Left ventricle myocardium inferior (tissue), 1 donor: ENCODE measurements at regions not wholly inside any gene's neighbourhood (a gene's known extent, or its start where the extent isn't known, plus 50 kb on each side); places are given as distances from the start of the nearest gene placed in this dataset.

Source experiments
- DNase-seq: peaks from one replicate; pipeline ENCODE4 v3.0.0-alpha.2; 2020
- H3K27ac ChIP-seq: fragments of 200-600 bp; replicated peaks from 2 replicates; pipeline ENCODE4 v1.8.0; 2021
- H3K27me3 ChIP-seq: fragments of 200-600 bp; 2 replicates; pipeline ENCODE4 v1.8.0; 2021; ENCODE audit warnings: low read depth
- H3K36me3 ChIP-seq: fragments of 200-600 bp; 2 replicates; pipeline ENCODE4 v1.8.0; 2021
- H3K4me1 ChIP-seq: fragments of 200-600 bp; 2 replicates; pipeline ENCODE4 v1.8.0; 2021
- H3K4me3 ChIP-seq: fragments of 200-600 bp; 2 replicates; pipeline ENCODE4 v1.8.0; 2021; ENCODE audit warnings: mild to moderate bottlenecking, moderate library complexity
- H3K9me3 ChIP-seq: fragments of 200-600 bp; replicated peaks from 2 replicates; pipeline ENCODE4 v1.8.0; 2021
- CTCF ChIP-seq: fragments of 200-600 bp; IDR thresholded peaks from 2 replicates; pipeline ENCODE4 v1.8.0; 2021; ENCODE audit warnings: antibody characterized with exemption, mild to moderate bottlenecking, borderline replicate concordance
- intact Hi-C: fragments of 100-400 bp; cut with micrococcal nuclease; formaldehyde crosslinking; loops from one replicate; pipeline ENCODE4 v1.11.0; 2022
- donor health status: DM: no; HTN: yes; CAD: no; lungs with severe emphysema.

GRCh38 chr5:173699966-173700365, 83.5 kb upstream of the BOD1 start:
- TF ChIP-seq CTCF = no peak
- H3K4me3 ChIP-seq = no peak overlapping the region
- DNase-seq = no peak
- no peaks in the 10 kb centered on the region for H3K27me3 ChIP-seq
- no peaks in the 10 kb centered on the region for H3K9me3 ChIP-seq
- no peaks in the 10 kb centered on the region for H3K4me1 ChIP-seq
- intact Hi-C loops = no loop called here
- no peaks in the 10 kb centered on the region for H3K36me3 ChIP-seq
- no peak overlapping the region for H3K27ac ChIP-seq

GRCh38 chr5:173703466-173703865, 87.0 kb upstream of the BOD1 start:
- intact Hi-C loops = no loop called here
- Histone ChIP-seq H3K27ac (no peak overlapping the region), H3K36me3 (no peaks in the 10 kb centered on the region), H3K4me1 (peaks cover 31% of the 10 kb centered on the region), H3K4me3 (no peak overlapping the region), H3K27me3 (no peaks in the 10 kb centered on the region), H3K9me3 (no peaks in the 10 kb centered on the region)
- DNase-seq = no peak
- no peak for TF ChIP-seq CTCF

- no peak overlapping the region for H3K4me3 ChIP-seq
- no peaks in the 10 kb centered on the region for H3K9me3 ChIP-seq
- H3K27me3 ChIP-seq = no peaks in the 10 kb centered on the region
- no peaks in the 10 kb centered on the region for H3K36me3 ChIP-seq
- DNase-seq = no peak
- TF ChIP-seq CTCF = no peak
- intact Hi-C loops = no loop called here
- H3K4me1 ChIP-seq = peaks cover 31% of the 10 kb centered on the region
- H3K27ac ChIP-seq = no peak overlapping the region
Measured at GRCh38 chr5:173704615-173705511, 88.4 kb upstream of the BOD1 start.

- Histone ChIP-seq H3K4me1 (peaks cover 31% of the 10 kb centered on the region), H3K27ac (no peak overlapping the region), H3K36me3 (no peaks in the 10 kb centered on the region), H3K4me3 (no peak overlapping the region), H3K27me3 (no peaks in the 10 kb centered on the region), H3K9me3 (no peaks in the 10 kb centered on the region)
- no peak for TF ChIP-seq CTCF
- intact Hi-C loops = no loop called here
- DNase-seq = no peak
Measured at GRCh38 chr5:173705512-173706044, 89.1 kb upstream of the BOD1 start.

- no peak overlapping the region for H3K4me3 ChIP-seq
- H3K4me1 ChIP-seq = peaks cover 31% of the 10 kb centered on the region
- H3K36me3 ChIP-seq = no peaks in the 10 kb centered on the region
- no peak for TF ChIP-seq CTCF
- H3K27ac ChIP-seq = peak overlapping the region; percentile 71
- intact Hi-C loops = no loop called here
- no peak for DNase-seq
- no peaks in the 10 kb centered on the region for H3K9me3 ChIP-seq
- H3K27me3 ChIP-seq = no peaks in the 10 kb centered on the region
Measured at GRCh38 chr5:173706700-173707099, 90.2 kb upstream of the BOD1 start.
